Mesenchymal stem cell (in vitro differentiated cells and primary cell): ENCODE measurements at regions not wholly inside any gene's neighbourhood (a gene's known extent, or its start where the extent isn't known, plus 50 kb on each side); places are given as distances from the start of the nearest gene placed in this dataset.

Experiments
- DNase-seq: peaks from one replicate; pipeline ENCODE4 v3.0.0-alpha.2; 2013
- H2AFZ ChIP-seq: one replicate; pipeline ENCODE4 v1.6.1; 2013; ENCODE audit warnings: low read depth, mild to moderate bottlenecking, control low read depth, inconsistent platforms, low read length, moderate library complexity
- H2AK5ac ChIP-seq: 2 replicates; pipeline ENCODE4 v1.6.1; 2013; ENCODE audit warnings: low read length, moderate library complexity, mild to moderate bottlenecking, inconsistent platforms; ENCODE audit not compliant: severe bottlenecking
- H2BK120ac ChIP-seq: one replicate; pipeline ENCODE4 v1.6.1; 2013; ENCODE audit warnings: low read depth, mild to moderate bottlenecking, inconsistent platforms, low read length, moderate library complexity
- H2BK12ac ChIP-seq, 2 experiments: one replicate each; pipeline ENCODE4 v1.6.1; 2013; ENCODE audit warnings: inconsistent platforms in 2 of 2, low read length in 2 of 2, mild to moderate bottlenecking in 2 of 2, moderate library complexity in 2 of 2, control low read depth in 1 of 2
- H2BK15ac ChIP-seq: one replicate; pipeline ENCODE4 v1.6.1; 2013; ENCODE audit warnings: mild to moderate bottlenecking, low read depth, inconsistent platforms; ENCODE audit not compliant: poor library complexity, severe bottlenecking
- H2BK5ac ChIP-seq: 2 replicates; pipeline ENCODE4 v1.6.1; 2013; ENCODE audit warnings: low read depth, mild to moderate bottlenecking, low read length, control low read depth, inconsistent platforms; ENCODE audit not compliant: poor library complexity, severe bottlenecking
- H3K14ac ChIP-seq, 2 experiments: one replicate each; pipeline ENCODE4 v1.6.1; 2013; ENCODE audit warnings: inconsistent platforms in 2 of 2, low read length in 2 of 2, control low read depth in 1 of 2, mild to moderate bottlenecking in 1 of 2, moderate library complexity in 1 of 2
- H3K18ac ChIP-seq, 2 experiments: one replicate each; pipeline ENCODE4 v1.6.1; 2013; ENCODE audit warnings: inconsistent platforms in 2 of 2, low read length in 2 of 2, control low read depth in 1 of 2, low read depth in 1 of 2, mild to moderate bottlenecking in 1 of 2
- H3K23ac ChIP-seq, 2 experiments: one replicate each; pipeline ENCODE4 v1.6.1; 2013; ENCODE audit warnings: inconsistent platforms in 2 of 2, low read length in 2 of 2, mild to moderate bottlenecking in 2 of 2, moderate library complexity in 2 of 2, control low read depth in 1 of 2
- H3K27ac ChIP-seq: 2 replicates; pipeline ENCODE4 v1.5.1; 2013; ENCODE audit warnings: mild to moderate bottlenecking, moderate library complexity, low read length, control low read depth, inconsistent platforms; ENCODE audit not compliant: poor library complexity, severe bottlenecking
- H3K27me3 ChIP-seq, 2 experiments: 2 replicates each; pipeline versions ENCODE4 v1.6.1 to v1.7.0; 2013; ENCODE audit warnings: low read length in 2 of 2, mild to moderate bottlenecking in 2 of 2, moderate library complexity in 2 of 2, control low read depth in 1 of 2, inconsistent platforms in 1 of 2; ENCODE audit not compliant: control insufficient read depth in 1 of 2, insufficient read depth in 1 of 2
- H3K36me3 ChIP-seq, 2 experiments: 2 replicates each; pipeline versions ENCODE4 v1.6.1 to v1.7.0; 2013; ENCODE audit warnings: low read length in 2 of 2, control low read depth in 1 of 2, inconsistent platforms in 1 of 2, low read depth in 1 of 2, mild to moderate bottlenecking in 1 of 2; ENCODE audit not compliant: insufficient read depth in 2 of 2, control insufficient read depth in 1 of 2
- H3K4ac ChIP-seq, 2 experiments: one replicate each; pipeline ENCODE4 v1.6.1; 2013; ENCODE audit warnings: inconsistent platforms in 2 of 2, low read length in 2 of 2, mild to moderate bottlenecking in 2 of 2, moderate library complexity in 2 of 2, control low read depth in 1 of 2, low read depth in 1 of 2
- H3K4me1 ChIP-seq: 2 replicates; pipeline ENCODE4 v1.6.1; 2013; ENCODE audit warnings: low read depth, low read length, control low read depth; ENCODE audit not compliant: control insufficient read depth, insufficient read depth
- H3K4me2 ChIP-seq: 2 replicates; pipeline ENCODE4 v1.6.1; 2013; ENCODE audit warnings: low read length, mild to moderate bottlenecking, inconsistent platforms; ENCODE audit not compliant: poor library complexity, severe bottlenecking
- H3K4me3 ChIP-seq, 2 experiments: 2 replicates each; pipeline versions ENCODE4 v1.5.1 to v1.7.0; 2013; ENCODE audit warnings: low read length in 2 of 2, mild to moderate bottlenecking in 2 of 2, control low read depth in 1 of 2, low read depth in 1 of 2; ENCODE audit not compliant: insufficient read depth in 1 of 2
- H3K79me1 ChIP-seq: replicated peaks from 2 replicates; pipeline ENCODE4 v1.6.1; 2013; ENCODE audit warnings: mild to moderate bottlenecking, control low read depth, low read length, inconsistent platforms; ENCODE audit not compliant: poor library complexity, severe bottlenecking
- H3K9ac ChIP-seq: 2 replicates; pipeline ENCODE4 v1.7.0; 2013; ENCODE audit warnings: mild to moderate bottlenecking, low read length, moderate library complexity
- H3K9me3 ChIP-seq: 2 replicates; pipeline ENCODE4 v1.7.0; 2013; ENCODE audit warnings: mild to moderate bottlenecking, low read length; ENCODE audit not compliant: control insufficient read depth
- H4K8ac ChIP-seq: one replicate; pipeline ENCODE4 v1.6.1; 2013; ENCODE audit warnings: inconsistent platforms, mild to moderate bottlenecking, low read length, moderate library complexity
- H4K91ac ChIP-seq: one replicate; pipeline ENCODE4 v1.6.1; 2013; ENCODE audit warnings: mild to moderate bottlenecking, low read length, inconsistent platforms
- WGBS: methylation state at CpG from one replicate; pipeline ENCODE4 v1.1.7; 2013; ENCODE audit warnings: mixed read lengths; 5-methylcytosine and 5-hydroxymethylcytosine counted together

- Histone ChIP-seq H3K14ac (no peak overlapping the region), H2AFZ (no peak overlapping the region), H3K4ac (no peak overlapping the region), H2AK5ac (no peak overlapping the region), H3K4me2 (no peak overlapping the region), H2BK15ac (no peak overlapping the region), H4K91ac (no peak overlapping the region), H3K18ac (no peak overlapping the region), H3K27me3 (peaks cover 3 to 14% of the 10 kb centered on the region in 2 experiments), H3K9ac (no peak overlapping the region), H3K9me3 (peaks cover 24% of the 10 kb centered on the region), H4K8ac (no peak overlapping the region), H3K23ac (no peak overlapping the region), H2BK5ac (no peak overlapping the region), H3K4me3 (no peak overlapping the region), H2BK12ac (no peak overlapping the region), H2BK120ac (no peak overlapping the region), H3K27ac (no peak overlapping the region), H3K79me1 (no peaks in the 10 kb centered on the region), H3K36me3 (no peaks in the 10 kb centered on the region), H3K4me1 (no peaks in the 10 kb centered on the region)
- DNase-seq: no peak
- WGBS: no CpG with 5 or more reads among the region's 2 CpGs
Observed at GRCh38 chr5:9841516-9842170, 211.5 kb upstream of the TAS2R1 start.

- no peak overlapping the region for H2AK5ac ChIP-seq
- no peak overlapping the region for H2BK120ac ChIP-seq
- no peak overlapping the region for H3K4me2 ChIP-seq
- peaks cover 5 to 24% of the 10 kb centered on the region in 2 experiments for H3K27me3 ChIP-seq
- no peak overlapping the region for H3K18ac ChIP-seq
- peaks cover 3% of the 10 kb centered on the region for H3K4me1 ChIP-seq
- H3K36me3 ChIP-seq: no peaks in the 10 kb centered on the region
- no peak overlapping the region for H2BK15ac ChIP-seq
- no peak overlapping the region for H3K9ac ChIP-seq
- no peak overlapping the region for H3K27ac ChIP-seq
- H3K79me1 ChIP-seq: no peaks in the 10 kb centered on the region
- no peak overlapping the region for H2BK5ac ChIP-seq
- no peak overlapping the region for H3K14ac ChIP-seq
- H3K4ac ChIP-seq: no peak overlapping the region
- no peak overlapping the region for H4K8ac ChIP-seq
- H3K23ac ChIP-seq: no peak overlapping the region
- H4K91ac ChIP-seq: no peak overlapping the region
- no peak for DNase-seq
- peaks cover 24% of the 10 kb centered on the region for H3K9me3 ChIP-seq
- H3K4me3 ChIP-seq: no peak overlapping the region
- no peak overlapping the region for H2BK12ac ChIP-seq
- no peak overlapping the region for H2AFZ ChIP-seq
- whole genome bisulfite sequencing: 96% methylated on average over 5 of the region's 7 CpGs
Observed at GRCh38 chr5:9838916-9839315, 208.8 kb upstream of the TAS2R1 start.

GRCh38 chr5:9834871-9835770 lies 205.0 kb upstream of the TAS2R1 start:
- Histone ChIP-seq H3K4me2 (no peak overlapping the region), H3K4me1 (peaks cover 3% of the 10 kb centered on the region), H3K4ac (peak overlapping the region in 1 of 2 experiments; percentile 40), H2BK5ac (no peak overlapping the region), H4K91ac (no peak overlapping the region), H3K27me3 (peaks cover 7 to 34% of the 10 kb centered on the region in 2 experiments), H2BK15ac (no peak overlapping the region), H3K9ac (no peak overlapping the region), H3K18ac (no peak overlapping the region), H3K27ac (no peak overlapping the region), H4K8ac (no peak overlapping the region), H3K23ac (no peak overlapping the region), H2BK12ac (no peak overlapping the region), H2BK120ac (no peak overlapping the region), H3K36me3 (no peaks in the 10 kb centered on the region), H2AFZ (no peak overlapping the region), H3K9me3 (peaks cover 2% of the 10 kb centered on the region), H2AK5ac (no peak overlapping the region), H3K79me1 (no peaks in the 10 kb centered on the region), H3K4me3 (no peak overlapping the region), H3K14ac (no peak overlapping the region)
- 48% methylated on average over 9 of the region's 9 CpGs for WGBS
- DNase-seq: no peak

GRCh38 chr5:9833871-9834270 lies 203.7 kb upstream of the TAS2R1 start:
- H2AK5ac ChIP-seq: no peak overlapping the region
- H3K4me3 ChIP-seq: no peak overlapping the region
- no peak overlapping the region for H2BK15ac ChIP-seq
- no peak overlapping the region for H3K18ac ChIP-seq
- no peak overlapping the region for H2AFZ ChIP-seq
- H2BK120ac ChIP-seq: no peak overlapping the region
- no peak overlapping the region for H3K23ac ChIP-seq
- H3K27me3 ChIP-seq: peaks cover 7 to 27% of the 10 kb centered on the region in 2 experiments
- H3K36me3 ChIP-seq: no peaks in the 10 kb centered on the region
- H3K4me2 ChIP-seq: no peak overlapping the region
- H3K9me3 ChIP-seq: no peaks in the 10 kb centered on the region
- no peak overlapping the region for H2BK12ac ChIP-seq
- H2BK5ac ChIP-seq: no peak overlapping the region
- H4K8ac ChIP-seq: peak overlapping the region; percentile 2
- no peak overlapping the region for H3K14ac ChIP-seq
- no peaks in the 10 kb centered on the region for H3K79me1 ChIP-seq
- peaks cover 3% of the 10 kb centered on the region for H3K4me1 ChIP-seq
- H3K9ac ChIP-seq: no peak overlapping the region
- H3K27ac ChIP-seq: no peak overlapping the region
- no peak overlapping the region for H3K4ac ChIP-seq
- no peak for DNase-seq
- no peak overlapping the region for H4K91ac ChIP-seq
- 77% methylated on average over 6 of the region's 6 CpGs for WGBS
